Amniotic epithelial cell (primary cell): ENCODE measurements at regions not wholly inside any gene's neighbourhood (a gene's known extent, or its start where the extent isn't known, plus 50 kb on each side); places are given as distances from the start of the nearest gene placed in this dataset.
"Not testable (repeated sequence)": the region's sequence is repeated elsewhere in the genome, so short reads cannot be mapped to it uniquely, and the experiment has no call there.

Experiments
- DNase-seq: peaks from one replicate; pipeline ENCODE4 v3.0.0-alpha.2; 2010; ENCODE audit warnings: low read depth

GRCh38 chr17:72452286-72453173 is 331.7 kb downstream of the SOX9 start:
- DNase-seq = no peak

- no peak for DNase-seq
These were observed 333.5 kb downstream of the SOX9 start for GRCh38 chr17:72454342-72454741.

GRCh38 chr17:72455562-72455961 is 334.7 kb downstream of the SOX9 start:
- no peak for DNase-seq

- peak; percentile 39 for DNase-seq
These were observed 335.3 kb downstream of the SOX9 start for GRCh38 chr17:72456075-72456474.

GRCh38 chr17:72457712-72458111 is 336.9 kb downstream of the SOX9 start:
- no peak for DNase-seq

- no peak for DNase-seq
These were observed 337.5 kb downstream of the SOX9 start for GRCh38 chr17:72458301-72458700.

GRCh38 chr17:72460711-72461110 is 339.9 kb downstream of the SOX9 start:
- no peak for DNase-seq

- DNase-seq = no peak
These were observed 340.9 kb downstream of the SOX9 start for GRCh38 chr17:72461757-72462156.

GRCh38 chr17:72462407-72462806 is 341.6 kb downstream of the SOX9 start:
- peak; percentile 24 for DNase-seq

- DNase-seq = no peak
These were observed 342.0 kb downstream of the SOX9 start for GRCh38 chr17:72462814-72463213.

GRCh38 chr17:72463287-72464102 is 342.7 kb downstream of the SOX9 start:
- DNase-seq = no peak

- not testable (repeated sequence) for DNase-seq
These were observed 343.4 kb downstream of the SOX9 start for GRCh38 chr17:72464221-72464620.

GRCh38 chr17:72465191-72466024 is 344.6 kb downstream of the SOX9 start:
- peak; percentile 66 for DNase-seq

GRCh38 chr17:72466199-72466598 is 345.4 kb downstream of the SOX9 start:
- peak; percentile 88 for DNase-seq

- no peak for DNase-seq
These were observed 345.8 kb downstream of the SOX9 start for GRCh38 chr17:72466606-72467005.

GRCh38 chr17:72467841-72468653 is 347.2 kb downstream of the SOX9 start:
- DNase-seq = peak; percentile 75

GRCh38 chr17:72468841-72469240 is 348.0 kb downstream of the SOX9 start:
- DNase-seq = no peak

- DNase-seq = no peak
These were observed 349.4 kb downstream of the SOX9 start for GRCh38 chr17:72470121-72470705.

- DNase-seq = no peak
These were observed 349.9 kb downstream of the SOX9 start for GRCh38 chr17:72470734-72471133.

GRCh38 chr17:72471296-72471695 is 350.5 kb downstream of the SOX9 start:
- DNase-seq = no peak

GRCh38 chr17:72472106-72472505 is 351.3 kb downstream of the SOX9 start:
- DNase-seq = no peak
